HEK293 (cell line): ENCODE measurements at regions not wholly inside any gene's neighbourhood (a gene's known extent, or its start where the extent isn't known, plus 50 kb on each side); places are given as distances from the start of the nearest gene placed in this dataset.

Experiments
- CTCF ChIA-PET: fragments of 350-600 bp; formaldehyde crosslinking; extraction: SDS; loops from one replicate; lab custom pipeline; 2021; ENCODE audit warnings: antibody characterized with exemption; lab: Yijun Ruan, JAX
- POLR2A ChIA-PET: fragments of 300-600 bp; formaldehyde crosslinking; extraction: SDS; loops from one replicate; lab custom pipeline; 2020; ENCODE audit warnings: antibody characterized with exemption, inconsistent platforms; lab: Yijun Ruan, JAX
- H3K27ac ChIP-seq: fragments of 200-500 bp; sonication (Bioruptor generic); 2 replicates; pipeline ENCODE4 v1.5.1; 2014; ENCODE audit warnings: low read depth, low read length, control low read depth, inconsistent platforms; ENCODE audit errors: extremely low read depth
- H3K36me3 ChIP-seq, 2 experiments: fragments of 200-500 bp in 1 of 2; sonication (Bioruptor generic) in 1 of 2; 1 replicate in 1 of 2; 2 replicates in 1 of 2; pipeline ENCODE4 v1.5.1; 2014 to 2017; ENCODE audit warnings: inconsistent platforms in 2 of 2, low read length in 2 of 2; ENCODE audit not compliant: control insufficient read depth in 2 of 2, insufficient read depth in 1 of 2
- H3K4me1 ChIP-seq: fragments of 200-500 bp; sonication (Bioruptor generic); 2 replicates; pipeline ENCODE4 v1.5.1; 2014; ENCODE audit warnings: mild to moderate bottlenecking, low read length, inconsistent platforms; ENCODE audit not compliant: control insufficient read depth, insufficient read depth
- H3K4me3 ChIP-seq: 2 replicates; pipeline ENCODE4 v1.5.1; 2011; ENCODE audit warnings: low read depth, mild to moderate bottlenecking, control low read depth, low read length, moderate library complexity
- H3K9me3 ChIP-seq: fragments of 200-500 bp; sonication (Bioruptor generic); 2 replicates; pipeline ENCODE4 v1.5.1; 2014; ENCODE audit warnings: low read depth, low read length, inconsistent platforms; ENCODE audit not compliant: control insufficient read depth, insufficient read depth
- BCL11B ChIP-seq: fragments of 450-650 bp; formaldehyde crosslinking; IDR thresholded peaks from 2 replicates; pipeline ENCODE4 v1.5.1; 2016; ENCODE audit warnings: low read depth, missing biosample characterization, missing genetic modification characterization
- GFI1B ChIP-seq: fragments of 450-650 bp; formaldehyde crosslinking; IDR thresholded peaks from 2 replicates; pipeline ENCODE4 v1.5.1; 2016; ENCODE audit warnings: missing biosample characterization, missing genetic modification characterization
- PRDM6 ChIP-seq: fragments of 450-650 bp; formaldehyde crosslinking; IDR thresholded peaks from 2 replicates; pipeline ENCODE4 v1.5.1; 2017; ENCODE audit warnings: missing biosample characterization, missing genetic modification characterization
- RBAK ChIP-seq: fragments of 450-650 bp; formaldehyde crosslinking; IDR thresholded peaks from 2 replicates; pipeline ENCODE4 v1.5.1; 2016; ENCODE audit warnings: missing biosample characterization, missing genetic modification characterization
- ZFHX2 ChIP-seq: fragments of 450-650 bp; formaldehyde crosslinking; conservative IDR thresholded peaks from 2 replicates; pipeline ENCODE4 v1.5.1; 2016; ENCODE audit warnings: missing biosample characterization, missing genetic modification characterization
- ZNF10 ChIP-seq: fragments of 450-650 bp; formaldehyde crosslinking; IDR thresholded peaks from 2 replicates; pipeline ENCODE4 v1.5.1; 2017; ENCODE audit warnings: missing biosample characterization, missing genetic modification characterization
- ZNF140 ChIP-seq: fragments of 450-650 bp; formaldehyde crosslinking; IDR thresholded peaks from 2 replicates; pipeline ENCODE4 v1.5.1; 2016; ENCODE audit warnings: missing biosample characterization, missing genetic modification characterization
- ZNF214 ChIP-seq: fragments of 450-650 bp; formaldehyde crosslinking; IDR thresholded peaks from 2 replicates; pipeline ENCODE4 v1.5.1; 2017; ENCODE audit warnings: missing biosample characterization, mild to moderate bottlenecking, missing genetic modification characterization, borderline replicate concordance
- ZNF248 ChIP-seq: fragments of 450-650 bp; formaldehyde crosslinking; IDR thresholded peaks from 2 replicates; pipeline ENCODE4 v1.5.1; 2017; ENCODE audit warnings: missing biosample characterization, missing genetic modification characterization
- ZNF292 ChIP-seq: fragments of 450-650 bp; formaldehyde crosslinking; IDR thresholded peaks from 2 replicates; pipeline ENCODE4 v1.5.1; 2016; ENCODE audit warnings: low read depth, missing biosample characterization, missing genetic modification characterization, borderline replicate concordance
- ZNF311 ChIP-seq: fragments of 450-650 bp; formaldehyde crosslinking; IDR thresholded peaks from 2 replicates; pipeline ENCODE4 v1.5.1; 2017; ENCODE audit warnings: missing biosample characterization, missing genetic modification characterization, borderline replicate concordance
- ZNF501 ChIP-seq: fragments of 450-650 bp; formaldehyde crosslinking; IDR thresholded peaks from 2 replicates; pipeline ENCODE4 v1.5.1; 2016; ENCODE audit warnings: missing biosample characterization, missing genetic modification characterization
- ZNF600 ChIP-seq: fragments of 450-650 bp; formaldehyde crosslinking; IDR thresholded peaks from 2 replicates; pipeline ENCODE4 v1.5.1; 2016; ENCODE audit warnings: missing biosample characterization, missing genetic modification characterization
- ZNF629 ChIP-seq: fragments of 450-650 bp; formaldehyde crosslinking; IDR thresholded peaks from 2 replicates; pipeline ENCODE4 v1.5.1; 2017; ENCODE audit warnings: missing biosample characterization, missing genetic modification characterization
- ZNF704 ChIP-seq: fragments of 450-650 bp; formaldehyde crosslinking; IDR thresholded peaks from 2 replicates; pipeline ENCODE4 v1.5.1; 2016; ENCODE audit warnings: missing biosample characterization, missing genetic modification characterization
- ZSCAN23 ChIP-seq: fragments of 450-650 bp; formaldehyde crosslinking; IDR thresholded peaks from 2 replicates; pipeline ENCODE4 v1.5.1; 2016; ENCODE audit warnings: missing biosample characterization, missing genetic modification characterization
- TF ChIP-seq, protein P1 (sequence below): fragments of 450-650 bp; formaldehyde crosslinking; IDR thresholded peaks from 2 replicates; pipeline ENCODE4 v1.5.1; 2016; ENCODE audit warnings: missing biosample characterization, missing genetic modification characterization
- TF ChIP-seq, protein P2 (sequence below): fragments of 450-650 bp; formaldehyde crosslinking; IDR thresholded peaks from 2 replicates; pipeline ENCODE4 v1.5.1; 2017; ENCODE audit warnings: missing biosample characterization, missing genetic modification characterization
- TF ChIP-seq, protein P3 (sequence below): fragments of 450-650 bp; formaldehyde crosslinking; IDR thresholded peaks from 2 replicates; pipeline ENCODE4 v1.5.1; 2016; ENCODE audit warnings: missing biosample characterization, missing genetic modification characterization, borderline replicate concordance

GRCh38 chr6:21859193-21859735, 265.7 kb downstream of the SOX4 start:
- POLR2A ChIA-PET: interaction anchor here (1.2 kb wide), 1 partner anchor 266 kb away, joined by 9 read pairs; the partner anchor contains the start of gene SOX4
- no peaks in the 10 kb centered on the region for H3K36me3 ChIP-seq
- TF ChIP-seq ZSCAN23 (tag by site-specific recombination): no peak
- no peak for TF ChIP-seq ZNF248 (tag by site-specific recombination)
- no peak for TF ChIP-seq ZNF10 (tag by site-specific recombination)
- no peak for TF ChIP-seq RBAK
- TF ChIP-seq ZFHX2 (tag by site-specific recombination): no peak
- no peak for TF ChIP-seq BCL11B (tag by site-specific recombination)
- TF ChIP-seq, protein P1, sequence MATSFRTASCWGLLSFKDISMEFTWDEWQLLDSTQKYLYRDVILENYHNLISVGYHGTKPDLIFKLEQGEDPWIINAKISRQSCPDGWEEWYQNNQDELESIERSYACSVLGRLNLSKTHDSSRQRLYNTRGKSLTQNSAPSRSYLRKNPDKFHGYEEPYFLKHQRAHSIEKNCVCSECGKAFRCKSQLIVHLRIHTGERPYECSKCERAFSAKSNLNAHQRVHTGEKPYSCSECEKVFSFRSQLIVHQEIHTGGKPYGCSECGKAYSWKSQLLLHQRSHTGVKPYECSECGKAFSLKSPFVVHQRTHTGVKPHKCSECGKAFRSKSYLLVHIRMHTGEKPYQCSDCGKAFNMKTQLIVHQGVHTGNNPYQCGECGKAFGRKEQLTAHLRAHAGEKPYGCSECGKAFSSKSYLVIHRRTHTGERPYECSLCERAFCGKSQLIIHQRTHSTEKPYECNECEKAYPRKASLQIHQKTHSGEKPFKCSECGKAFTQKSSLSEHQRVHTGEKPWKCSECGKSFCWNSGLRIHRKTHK (tag by site-specific recombination): no peak
- no peak for TF ChIP-seq ZNF292
- TF ChIP-seq GFI1B (tag by site-specific recombination): no peak
- no peak for TF ChIP-seq ZNF140 (tag by site-specific recombination)
- TF ChIP-seq ZNF629: no peak
- TF ChIP-seq PRDM6: no peak
- no peak for TF ChIP-seq ZNF600 (tag by site-specific recombination)
- TF ChIP-seq, protein P2, sequence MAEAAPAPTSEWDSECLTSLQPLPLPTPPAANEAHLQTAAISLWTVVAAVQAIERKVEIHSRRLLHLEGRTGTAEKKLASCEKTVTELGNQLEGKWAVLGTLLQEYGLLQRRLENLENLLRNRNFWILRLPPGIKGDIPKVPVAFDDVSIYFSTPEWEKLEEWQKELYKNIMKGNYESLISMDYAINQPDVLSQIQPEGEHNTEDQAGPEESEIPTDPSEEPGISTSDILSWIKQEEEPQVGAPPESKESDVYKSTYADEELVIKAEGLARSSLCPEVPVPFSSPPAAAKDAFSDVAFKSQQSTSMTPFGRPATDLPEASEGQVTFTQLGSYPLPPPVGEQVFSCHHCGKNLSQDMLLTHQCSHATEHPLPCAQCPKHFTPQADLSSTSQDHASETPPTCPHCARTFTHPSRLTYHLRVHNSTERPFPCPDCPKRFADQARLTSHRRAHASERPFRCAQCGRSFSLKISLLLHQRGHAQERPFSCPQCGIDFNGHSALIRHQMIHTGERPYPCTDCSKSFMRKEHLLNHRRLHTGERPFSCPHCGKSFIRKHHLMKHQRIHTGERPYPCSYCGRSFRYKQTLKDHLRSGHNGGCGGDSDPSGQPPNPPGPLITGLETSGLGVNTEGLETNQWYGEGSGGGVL: no peak
- TF ChIP-seq ZNF501 (tag by site-specific recombination): no peak
- TF ChIP-seq ZNF704: no peak
- TF ChIP-seq ZNF311 (tag by site-specific recombination): no peak
- no peak for TF ChIP-seq ZNF214 (tag by site-specific recombination)
- TF ChIP-seq, protein P3, sequence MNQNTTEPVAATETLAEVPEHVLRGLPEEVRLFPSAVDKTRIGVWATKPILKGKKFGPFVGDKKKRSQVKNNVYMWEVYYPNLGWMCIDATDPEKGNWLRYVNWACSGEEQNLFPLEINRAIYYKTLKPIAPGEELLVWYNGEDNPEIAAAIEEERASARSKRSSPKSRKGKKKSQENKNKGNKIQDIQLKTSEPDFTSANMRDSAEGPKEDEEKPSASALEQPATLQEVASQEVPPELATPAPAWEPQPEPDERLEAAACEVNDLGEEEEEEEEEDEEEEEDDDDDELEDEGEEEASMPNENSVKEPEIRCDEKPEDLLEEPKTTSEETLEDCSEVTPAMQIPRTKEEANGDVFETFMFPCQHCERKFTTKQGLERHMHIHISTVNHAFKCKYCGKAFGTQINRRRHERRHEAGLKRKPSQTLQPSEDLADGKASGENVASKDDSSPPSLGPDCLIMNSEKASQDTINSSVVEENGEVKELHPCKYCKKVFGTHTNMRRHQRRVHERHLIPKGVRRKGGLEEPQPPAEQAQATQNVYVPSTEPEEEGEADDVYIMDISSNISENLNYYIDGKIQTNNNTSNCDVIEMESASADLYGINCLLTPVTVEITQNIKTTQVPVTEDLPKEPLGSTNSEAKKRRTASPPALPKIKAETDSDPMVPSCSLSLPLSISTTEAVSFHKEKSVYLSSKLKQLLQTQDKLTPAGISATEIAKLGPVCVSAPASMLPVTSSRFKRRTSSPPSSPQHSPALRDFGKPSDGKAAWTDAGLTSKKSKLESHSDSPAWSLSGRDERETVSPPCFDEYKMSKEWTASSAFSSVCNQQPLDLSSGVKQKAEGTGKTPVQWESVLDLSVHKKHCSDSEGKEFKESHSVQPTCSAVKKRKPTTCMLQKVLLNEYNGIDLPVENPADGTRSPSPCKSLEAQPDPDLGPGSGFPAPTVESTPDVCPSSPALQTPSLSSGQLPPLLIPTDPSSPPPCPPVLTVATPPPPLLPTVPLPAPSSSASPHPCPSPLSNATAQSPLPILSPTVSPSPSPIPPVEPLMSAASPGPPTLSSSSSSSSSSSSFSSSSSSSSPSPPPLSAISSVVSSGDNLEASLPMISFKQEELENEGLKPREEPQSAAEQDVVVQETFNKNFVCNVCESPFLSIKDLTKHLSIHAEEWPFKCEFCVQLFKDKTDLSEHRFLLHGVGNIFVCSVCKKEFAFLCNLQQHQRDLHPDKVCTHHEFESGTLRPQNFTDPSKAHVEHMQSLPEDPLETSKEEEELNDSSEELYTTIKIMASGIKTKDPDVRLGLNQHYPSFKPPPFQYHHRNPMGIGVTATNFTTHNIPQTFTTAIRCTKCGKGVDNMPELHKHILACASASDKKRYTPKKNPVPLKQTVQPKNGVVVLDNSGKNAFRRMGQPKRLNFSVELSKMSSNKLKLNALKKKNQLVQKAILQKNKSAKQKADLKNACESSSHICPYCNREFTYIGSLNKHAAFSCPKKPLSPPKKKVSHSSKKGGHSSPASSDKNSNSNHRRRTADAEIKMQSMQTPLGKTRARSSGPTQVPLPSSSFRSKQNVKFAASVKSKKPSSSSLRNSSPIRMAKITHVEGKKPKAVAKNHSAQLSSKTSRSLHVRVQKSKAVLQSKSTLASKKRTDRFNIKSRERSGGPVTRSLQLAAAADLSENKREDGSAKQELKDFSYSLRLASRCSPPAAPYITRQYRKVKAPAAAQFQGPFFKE (tag by site-specific recombination): no peak

More at GRCh38 chr6:21859193-21859735, 265.7 kb downstream of the SOX4 start:
- Histone ChIP-seq H3K9me3 (no peaks in the 10 kb centered on the region), H3K4me3 (no peak overlapping the region), H3K27ac (no peak overlapping the region), H3K4me1 (no peaks in the 10 kb centered on the region)
- CTCF ChIA-PET: interaction anchor here (0.7 kb wide), 1 partner anchor 1066 kb away, joined by 4 read pairs; no protein-coding TSS in a partner anchor
